OCI-LY7 (cell line): ENCODE measurements at regions not wholly inside any gene's neighbourhood (a gene's known extent, or its start where the extent isn't known, plus 50 kb on each side); places are given as distances from the start of the nearest gene placed in this dataset.

ENCODE experiments used
- CTCF ChIP-seq: fragments of 200-600 bp; sonication (generic); conservative IDR thresholded peaks from 2 replicates; pipeline ENCODE4 v1.5.1; 2014; ENCODE audit warnings: mild to moderate bottlenecking, antibody characterized with exemption, low read length, moderate library complexity, mixed read lengths
- EZH2phosphoT487 ChIP-seq: fragments of 200-600 bp; sonication (generic); IDR thresholded peaks from 2 replicates; pipeline ENCODE4 v1.6.1; 2018; ENCODE audit warnings: low read depth, borderline replicate concordance, mild to moderate bottlenecking, mixed run types, antibody characterized with exemption, low read length, moderate library complexity, mixed read lengths

- TF ChIP-seq CTCF (no peak), EZH2phosphoT487 (no peak)
Measured at GRCh38 chr6:165984729-165985275, 182.8 kb downstream of the TBXT start.
